K562 (cell line): ENCODE measurements at regions not wholly inside any gene's neighbourhood (a gene's known extent, or its start where the extent isn't known, plus 50 kb on each side); places are given as distances from the start of the nearest gene placed in this dataset.

Experiments used
- ATAC-seq: fragments of 200-7000 bp; cut with Tn5 transposase; 3 replicates; pipeline ENCODE4 v1.9.1; 2020; ENCODE audit warnings: moderate library complexity
- BruUV-seq: library from RNA; stranded (reverse); fragments of 400-500 nt; replicated peaks from 2 replicates; lab custom pipeline; 2021; lab: Mats Ljungman, UMichigan
- CTCF ChIA-PET: fragments of 300-600 bp; formaldehyde crosslinking; extraction: SDS; loops from one replicate; lab custom pipeline; 2021; ENCODE audit warnings: low intra/inter-chr PET ratio; lab: Yijun Ruan, JAX
- POLR2A ChIA-PET: fragments of 300-600, 350-650 bp; sonication (Branson Sonifier 250); formaldehyde crosslinking; extraction: SDS; loops from one replicate; lab custom pipeline; 2021; ENCODE audit warnings: antibody characterized with exemption, inconsistent platforms; lab: Yijun Ruan, JAX
- DNase-seq, 4 experiments: peaks; one replicate each; pipeline versions ENCODE4 v3.0.0 to v3.0.0-alpha.2; 2011 to 2018; ENCODE audit warnings: low spot score in 3 of 4, mixed read lengths in 3 of 4; ENCODE audit errors: extremely low read depth in 1 of 4
- FAIRE-seq: peaks from 2 replicates; lab custom pipeline; 2011; peaks lifted over from hg19 to GRCh38; lab: Jason Lieb, UNC
- H2AFZ ChIP-seq: 2 replicates; pipeline ENCODE4 v1.6.0; 2011; ENCODE audit warnings: low read depth, low read length, control low read depth, inconsistent platforms
- H3K27ac ChIP-seq: fragments of 200-600 bp; 3 replicates; pipeline ENCODE4 v1.8.0; 2011; ENCODE audit warnings: low read depth, mild to moderate bottlenecking, control low read depth, inconsistent platforms, low read length, moderate library complexity, mixed read lengths; ENCODE audit errors: extremely low read depth
- H3K27me3 ChIP-seq, 2 experiments: fragments of 300-600 bp in 1 of 2; 2 replicates in 1 of 2; 3 replicates in 1 of 2; pipeline versions ENCODE4 v1.6.0 to v1.8.0; 2011; ENCODE audit warnings: inconsistent platforms in 2 of 2, low read length in 2 of 2, mild to moderate bottlenecking in 1 of 2, mixed read lengths in 1 of 2, moderate library complexity in 1 of 2; ENCODE audit not compliant: control insufficient read depth in 2 of 2, insufficient read depth in 2 of 2
- H3K36me3 ChIP-seq: fragments of 300-600 bp; 3 replicates; pipeline ENCODE4 v1.8.0; 2011; ENCODE audit warnings: mild to moderate bottlenecking, low read length, inconsistent platforms; ENCODE audit not compliant: control insufficient read depth, insufficient read depth
- H3K4me1 ChIP-seq, 2 experiments: fragments of 200-600 bp in 1 of 2; replicated peaks in 1 of 2; 2 replicates in 1 of 2; 3 replicates in 1 of 2; pipeline versions ENCODE4 v1.5.1 to v1.8.0; 2011; ENCODE audit warnings: inconsistent platforms in 2 of 2, low read length in 2 of 2, mild to moderate bottlenecking in 1 of 2, mixed read lengths in 1 of 2, moderate library complexity in 1 of 2; ENCODE audit not compliant: control insufficient read depth in 2 of 2, insufficient read depth in 2 of 2
- H3K4me2 ChIP-seq: 2 replicates; pipeline ENCODE4 v1.6.1; 2011; ENCODE audit warnings: low read length, control low read depth, inconsistent platforms, mixed read lengths; ENCODE audit not compliant: insufficient read depth
- H3K4me3 ChIP-seq: fragments of 200-600 bp; sonication (generic), shearing (Covaris generic); 2 replicates; pipeline ENCODE4 v1.5.1; 2016; ENCODE audit warnings: control low read depth, inconsistent platforms
- H3K79me2 ChIP-seq: fragments of 200-600 bp; 3 replicates; pipeline ENCODE4 v1.8.0; 2011; ENCODE audit warnings: low read length, inconsistent platforms; ENCODE audit not compliant: control insufficient read depth, insufficient read depth
- H3K9ac ChIP-seq, 2 experiments: 2 replicates each; pipeline versions ENCODE4 v1.6.0 to v1.6.1; 2011; ENCODE audit warnings: low read depth in 2 of 2, low read length in 2 of 2, control low read depth in 1 of 2, inconsistent platforms in 1 of 2, mild to moderate bottlenecking in 1 of 2, mixed read lengths in 1 of 2; ENCODE audit not compliant: insufficient read depth in 1 of 2
- H3K9me1 ChIP-seq: one replicate; pipeline ENCODE4 v1.6.0; 2011; ENCODE audit warnings: inconsistent platforms, mild to moderate bottlenecking, low read length, moderate library complexity; ENCODE audit not compliant: control insufficient read depth, insufficient read depth
- H3K9me3 ChIP-seq: replicated peaks from 2 replicates; pipeline ENCODE4 v1.5.1; 2011; ENCODE audit warnings: low read depth, low read length, inconsistent platforms; ENCODE audit not compliant: control insufficient read depth, insufficient read depth
- H4K20me1 ChIP-seq: replicated peaks from 2 replicates; pipeline ENCODE4 v1.6.1; 2011; ENCODE audit warnings: low read length, inconsistent platforms, mixed read lengths; ENCODE audit not compliant: control insufficient read depth, insufficient read depth
- ATF3 ChIP-seq, 2 experiments: fragments of 450-650 bp in 1 of 2; sonication (generic) in 1 of 2; formaldehyde crosslinking in 1 of 2; IDR thresholded peaks in 1 of 2; conservative IDR thresholded peaks in 1 of 2; 2 replicates each; pipeline versions ENCODE4 v1.6.1 to v1.8.1; 2016 to 2023; ENCODE audit warnings: mild to moderate bottlenecking in 2 of 2, moderate library complexity in 2 of 2, inconsistent platforms in 1 of 2, missing genetic modification reagents in 1 of 2
- ATF4 ChIP-seq: fragments of 450-650 bp; formaldehyde crosslinking; IDR thresholded peaks from 2 replicates; pipeline ENCODE4 v1.4.0; 2022; ENCODE audit warnings: mild to moderate bottlenecking, moderate library complexity
- CBFA2T2 ChIP-seq: fragments of 450-650 bp; conservative IDR thresholded peaks from 2 replicates; pipeline ENCODE4 v1.6.1; 2017; ENCODE audit warnings: mild to moderate bottlenecking
- CTBP1 ChIP-seq: fragments of 450-650 bp; IDR thresholded peaks from 2 replicates; pipeline ENCODE4 v1.6.1; 2016; ENCODE audit warnings: borderline replicate concordance
- PHB2 ChIP-seq: fragments of 450-650 bp; IDR thresholded peaks from 2 replicates; pipeline ENCODE4 v1.6.1; 2017; ENCODE audit warnings: low read depth
- THRA ChIP-seq: fragments of 450-650 bp; IDR thresholded peaks from 2 replicates; pipeline ENCODE4 v1.6.1; 2017; ENCODE audit warnings: mild to moderate bottlenecking, moderate library complexity
- ZBTB1 ChIP-seq: sonication (generic); formaldehyde crosslinking; IDR thresholded peaks from 2 replicates; pipeline ENCODE4 v1.8.1; 2023; ENCODE audit warnings: missing genetic modification reagents, low read depth, mild to moderate bottlenecking, borderline replicate concordance
- ZEB2 ChIP-seq: fragments of 450-650 bp; IDR thresholded peaks from 2 replicates; pipeline ENCODE4 v1.6.1; 2016
- ZNF224 ChIP-seq: sonication (generic); formaldehyde crosslinking; IDR thresholded peaks from 2 replicates; pipeline ENCODE4 v1.8.0; 2022; ENCODE audit warnings: mild to moderate bottlenecking, missing genetic modification reagents
- ZNF3 ChIP-seq: fragments of 250-450 bp; sonication (Bioruptor Pico); IDR thresholded peaks from 2 replicates; pipeline ENCODE4 v1.5.0; 2021; ENCODE audit warnings: mild to moderate bottlenecking, moderate library complexity
- ZNF766 ChIP-seq: fragments of 200-800 bp; sonication (Bioruptor generic); conservative IDR thresholded peaks from 2 replicates; pipeline ENCODE4 v1.6.1; 2016; ENCODE audit warnings: missing genetic modification characterization, missing compliant biosample characterization
- WGBS: fragments of 100-300 bp; shearing (Covaris generic); methylation state at CpG from one replicate; pipeline ENCODE4 v1.1.6; 2016; ENCODE audit warnings: low coverage, mixed read lengths; ENCODE audit not compliant: insufficient coverage; ENCODE audit errors: missing lambda C conversion rate; 5-methylcytosine and 5-hydroxymethylcytosine counted together
- in situ Hi-C: fragments of 300-500 bp; cut with MboI; formaldehyde crosslinking; loops from 4 replicates; pipeline ENCODE4 v1.15.0; 2018; ENCODE audit warnings: inconsistent platforms, mixed read lengths
- intact Hi-C: fragments of 100-400 bp; cut with micrococcal nuclease; formaldehyde crosslinking; loops from 2 replicates; pipeline ENCODE4 v1.14.2; 2022
- TF ChIP-seq, protein P1 (sequence below): fragments of 450-650 bp; IDR thresholded peaks from 2 replicates; pipeline ENCODE4 v1.7.1; 2018; ENCODE audit warnings: mild to moderate bottlenecking, low read depth; ENCODE audit not compliant: partially characterized antibody
- TF ChIP-seq, protein P2 (sequence below): sonication (generic); formaldehyde crosslinking; IDR thresholded peaks from 2 replicates; pipeline ENCODE4 v1.8.0; 2022; ENCODE audit warnings: mild to moderate bottlenecking, missing genetic modification reagents
- TF ChIP-seq, protein P3 (sequence below): fragments of 200-400 bp; formaldehyde crosslinking; IDR thresholded peaks from 2 replicates; pipeline ENCODE4 v1.6.1; 2017; ENCODE audit warnings: mild to moderate bottlenecking, low read depth, low read length, moderate library complexity

GRCh38 chr3:177606891-177607290, 409.6 kb upstream of the TBL1XR1 start:
- BruUV-seq, result no TSS peak
- ATAC-seq, result no peak
- no peak overlapping the region for H3K27ac ChIP-seq
- H4K20me1 ChIP-seq, result no peaks in the 10 kb centered on the region
- H3K9me3 ChIP-seq, result no peaks in the 10 kb centered on the region
- no peak overlapping the region for H3K4me2 ChIP-seq
- WGBS, result 10% methylated on average over 4 of the region's 4 CpGs
- no peak overlapping the region for H3K9ac ChIP-seq
- H3K4me1 ChIP-seq, result peaks cover 0 to 11% of the 10 kb centered on the region in 2 experiments; a peak in 3 of 5 replicates
- no peak for DNase-seq
- in situ Hi-C loops, result no loop called here
- no peak overlapping the region for H3K4me3 ChIP-seq
- TF ChIP-seq THRA (no peak), ZNF3 (no peak), ZNF766 (CRISPR knock-in tag) (no peak), PHB2 (no peak), ATF3 (IDR thresholded peaks at IDR 0.05) (peak; percentile 59; the same call in 1 of the 2 replicates), ATF3 (CRISPR knock-in tag; conservative IDR thresholded peaks at IDR 0.05) (no peak), CBFA2T2 (no peak), ATF4 (CRISPR knock-in tag) (no peak), ZEB2 (peak; percentile 31; the same call in 1 of the 2 replicates), ZNF224 (CRISPR knock-in tag) (no peak), ZBTB1 (CRISPR knock-in tag) (no peak), CTBP1 (peak; percentile 30; the same call in 1 of the 2 replicates)
- TF ChIP-seq, protein P1, sequence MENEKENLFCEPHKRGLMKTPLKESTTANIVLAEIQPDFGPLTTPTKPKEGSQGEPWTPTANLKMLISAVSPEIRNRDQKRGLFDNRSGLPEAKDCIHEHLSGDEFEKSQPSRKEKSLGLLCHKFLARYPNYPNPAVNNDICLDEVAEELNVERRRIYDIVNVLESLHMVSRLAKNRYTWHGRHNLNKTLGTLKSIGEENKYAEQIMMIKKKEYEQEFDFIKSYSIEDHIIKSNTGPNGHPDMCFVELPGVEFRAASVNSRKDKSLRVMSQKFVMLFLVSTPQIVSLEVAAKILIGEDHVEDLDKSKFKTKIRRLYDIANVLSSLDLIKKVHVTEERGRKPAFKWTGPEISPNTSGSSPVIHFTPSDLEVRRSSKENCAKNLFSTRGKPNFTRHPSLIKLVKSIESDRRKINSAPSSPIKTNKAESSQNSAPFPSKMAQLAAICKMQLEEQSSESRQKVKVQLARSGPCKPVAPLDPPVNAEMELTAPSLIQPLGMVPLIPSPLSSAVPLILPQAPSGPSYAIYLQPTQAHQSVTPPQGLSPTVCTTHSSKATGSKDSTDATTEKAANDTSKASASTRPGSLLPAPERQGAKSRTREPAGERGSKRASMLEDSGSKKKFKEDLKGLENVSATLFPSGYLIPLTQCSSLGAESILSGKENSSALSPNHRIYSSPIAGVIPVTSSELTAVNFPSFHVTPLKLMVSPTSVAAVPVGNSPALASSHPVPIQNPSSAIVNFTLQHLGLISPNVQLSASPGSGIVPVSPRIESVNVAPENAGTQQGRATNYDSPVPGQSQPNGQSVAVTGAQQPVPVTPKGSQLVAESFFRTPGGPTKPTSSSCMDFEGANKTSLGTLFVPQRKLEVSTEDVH, result no peak
- TF ChIP-seq, protein P2, sequence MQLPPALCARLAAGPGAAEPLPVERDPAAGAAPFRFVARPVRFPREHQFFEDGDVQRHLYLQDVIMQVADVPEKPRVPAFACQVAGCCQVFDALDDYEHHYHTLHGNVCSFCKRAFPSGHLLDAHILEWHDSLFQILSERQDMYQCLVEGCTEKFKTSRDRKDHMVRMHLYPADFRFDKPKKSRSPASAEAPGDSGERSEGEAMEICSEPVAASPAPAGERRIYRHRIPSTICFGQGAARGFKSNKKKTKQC (CRISPR knock-in tag), result no peak
- TF ChIP-seq, protein P3, sequence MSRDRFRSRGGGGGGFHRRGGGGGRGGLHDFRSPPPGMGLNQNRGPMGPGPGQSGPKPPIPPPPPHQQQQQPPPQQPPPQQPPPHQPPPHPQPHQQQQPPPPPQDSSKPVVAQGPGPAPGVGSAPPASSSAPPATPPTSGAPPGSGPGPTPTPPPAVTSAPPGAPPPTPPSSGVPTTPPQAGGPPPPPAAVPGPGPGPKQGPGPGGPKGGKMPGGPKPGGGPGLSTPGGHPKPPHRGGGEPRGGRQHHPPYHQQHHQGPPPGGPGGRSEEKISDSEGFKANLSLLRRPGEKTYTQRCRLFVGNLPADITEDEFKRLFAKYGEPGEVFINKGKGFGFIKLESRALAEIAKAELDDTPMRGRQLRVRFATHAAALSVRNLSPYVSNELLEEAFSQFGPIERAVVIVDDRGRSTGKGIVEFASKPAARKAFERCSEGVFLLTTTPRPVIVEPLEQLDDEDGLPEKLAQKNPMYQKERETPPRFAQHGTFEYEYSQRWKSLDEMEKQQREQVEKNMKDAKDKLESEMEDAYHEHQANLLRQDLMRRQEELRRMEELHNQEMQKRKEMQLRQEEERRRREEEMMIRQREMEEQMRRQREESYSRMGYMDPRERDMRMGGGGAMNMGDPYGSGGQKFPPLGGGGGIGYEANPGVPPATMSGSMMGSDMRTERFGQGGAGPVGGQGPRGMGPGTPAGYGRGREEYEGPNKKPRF, result no peak
- TF ChIP-seq, all 486 proteins: peak for 3
- no peaks in the 10 kb centered on the region for H3K27me3 ChIP-seq
- FAIRE-seq, result no peak
- ChIA-PET CTCF (no interaction called here), POLR2A (interaction anchor here (0.8 to 2.5 kb wide), 4 partner anchors 8 to 411 kb away, joined by 3 to 11 read pairs (median 4); no protein-coding TSS in a partner anchor)
- no peaks in the 10 kb centered on the region for H3K36me3 ChIP-seq
- no peaks in the 10 kb centered on the region for H3K9me1 ChIP-seq
- H2AFZ ChIP-seq, result no peak overlapping the region
- intact Hi-C loops, result no loop called here
- no peaks in the 10 kb centered on the region for H3K79me2 ChIP-seq
